A549 (cell line): ENCODE measurements at regions not wholly inside any gene's neighbourhood (a gene's known extent, or its start where the extent isn't known, plus 50 kb on each side); places are given as distances from the start of the nearest gene placed in this dataset.
A peak's percentile ranks its signal among the peaks of the same experiment; 100 is the strongest.

ENCODE experiments used
- ATAC-seq, 2 experiments: fragments of 200-7000 bp in 1 of 2; fragments of >200 bp in 1 of 2; cut with Nextera tagmentation in 1 of 2; cut with Tn5 transposase in 1 of 2; 3 replicates each; pipeline versions ENCODE4 v1.8.0 to v1.9.1; 2018 to 2020; ENCODE audit warnings: mild to moderate bottlenecking in 1 of 2, moderate library complexity in 1 of 2
- CTCF ChIA-PET: fragments of 300-600 bp; sonication (Branson Sonifier 250); formaldehyde crosslinking; extraction: SDS; loops from one replicate; lab custom pipeline; 2021; ENCODE audit warnings: antibody characterized with exemption, inconsistent platforms; lab: Yijun Ruan, JAX
- POLR2A ChIA-PET: fragments of 350-600 bp; formaldehyde crosslinking; extraction: SDS; loops from one replicate; lab custom pipeline; 2021; ENCODE audit warnings: antibody characterized with exemption, inconsistent platforms; lab: Yijun Ruan, JAX
- DNase-seq, 2 experiments: peaks; one replicate each; pipeline versions ENCODE4 v3.0.0 to v3.0.0-alpha.2; 2011 to 2016; ENCODE audit warnings: low read depth in 1 of 2, low spot score in 1 of 2
- FAIRE-seq: peaks from 2 replicates; lab custom pipeline; 2011; peaks lifted over from hg19 to GRCh38; lab: Jason Lieb, UNC
- H3K27ac ChIP-seq, 2 experiments: fragments of >200 bp; sonication (Bioruptor Twin); formaldehyde crosslinking; 3 replicates each; pipeline ENCODE4 v1.5.1; 2016 to 2017
- H3K4me1 ChIP-seq: fragments of >200 bp; sonication (Bioruptor Twin); formaldehyde crosslinking; 3 replicates; pipeline ENCODE4 v1.6.1; 2016
- H3K4me2 ChIP-seq: fragments of >200 bp; sonication (Bioruptor Twin); formaldehyde crosslinking; 3 replicates; pipeline ENCODE4 v1.6.1; 2016
- H3K4me3 ChIP-seq: fragments of >200 bp; sonication (Bioruptor Twin); formaldehyde crosslinking; 3 replicates; pipeline ENCODE4 v1.5.1; 2016
- H3K9me3 ChIP-seq: fragments of >200 bp; sonication (Bioruptor Twin); formaldehyde crosslinking; 3 replicates; pipeline ENCODE4 v1.6.1; 2016
- BHLHE40 ChIP-seq: IDR thresholded peaks from 2 replicates; pipeline ENCODE4 v1.6.1; 2012; ENCODE audit warnings: low read depth, low read length, inconsistent platforms
- CBX8 ChIP-seq: fragments of 200-600 bp; sonication (generic); IDR thresholded peaks from 2 replicates; pipeline ENCODE4 v1.6.1; 2016
- EHF ChIP-seq: fragments of 250-450 bp; sonication (Bioruptor Pico); IDR thresholded peaks from 2 replicates; pipeline ENCODE4 v1.5.0; 2020; ENCODE audit warnings: mild to moderate bottlenecking
- ELK1 ChIP-seq: fragments of 150-350 bp; IDR thresholded peaks from 2 replicates; pipeline ENCODE4 v1.6.1; 2014; ENCODE audit warnings: low read depth, mild to moderate bottlenecking, low read length
- FOSL2 ChIP-seq, 2 experiments: fragments of 450-650 bp in 1 of 2; fragments of >200 bp in 1 of 2; sonication (Bioruptor Twin) in 1 of 2; formaldehyde crosslinking; IDR thresholded peaks; 2 replicates each; pipeline versions ENCODE4 v1.5.0 to v1.6.1; 2016 to 2020; ENCODE audit warnings: mild to moderate bottlenecking in 1 of 2, moderate library complexity in 1 of 2
- GATA3 ChIP-seq: IDR thresholded peaks from 2 replicates; pipeline ENCODE4 v1.6.1; 2012; ENCODE audit warnings: borderline replicate concordance
- HEYL ChIP-seq: fragments of 250-450 bp; sonication (Bioruptor Pico); IDR thresholded peaks from 2 replicates; pipeline ENCODE4 v1.8.0; 2021; ENCODE audit warnings: mild to moderate bottlenecking, moderate library complexity
- HMGXB4 ChIP-seq: fragments of 250-450 bp; sonication (Bioruptor Pico); IDR thresholded peaks from 2 replicates; pipeline ENCODE4 v1.5.0; 2021; ENCODE audit warnings: mild to moderate bottlenecking, moderate library complexity, borderline replicate concordance
- HOXB13 ChIP-seq: fragments of 250-450 bp; sonication (Bioruptor Pico); IDR thresholded peaks from 2 replicates; pipeline ENCODE4 v1.5.0; 2020; ENCODE audit warnings: low read depth, mild to moderate bottlenecking, moderate library complexity
- JUNB ChIP-seq: fragments of >200 bp; sonication (Bioruptor Twin); formaldehyde crosslinking; IDR thresholded peaks from 2 replicates; pipeline ENCODE4 v1.6.1; 2016
- MAFK ChIP-seq: fragments of 450-650 bp; IDR thresholded peaks from 2 replicates; pipeline ENCODE4 v1.6.1; 2014; ENCODE audit not compliant: partially characterized antibody
- MYC ChIP-seq: IDR thresholded peaks from 2 replicates; pipeline ENCODE4 v1.6.1; 2012; ENCODE audit warnings: mild to moderate bottlenecking, inconsistent platforms, low read length, improper control_type of control experiment, borderline replicate concordance
- NFE2L2 ChIP-seq: fragments of 150-350 bp; conservative IDR thresholded peaks from 2 replicates; pipeline ENCODE4 v1.6.1; 2014; ENCODE audit warnings: low read length
- NPAS2 ChIP-seq: fragments of 250-450 bp; sonication (Bioruptor Pico); IDR thresholded peaks from 2 replicates; pipeline ENCODE4 v1.8.0; 2022; ENCODE audit warnings: mild to moderate bottlenecking, moderate library complexity, borderline replicate concordance
- NR3C1 ChIP-seq: fragments of >200 bp; sonication (Bioruptor Twin); formaldehyde crosslinking; IDR thresholded peaks from 3 replicates; pipeline ENCODE4 v1.6.1; 2017
- PBX3 ChIP-seq: IDR thresholded peaks from 2 replicates; pipeline ENCODE4 v1.6.1; 2012
- PHF8 ChIP-seq: fragments of 200-600 bp; sonication (generic); IDR thresholded peaks from 2 replicates; pipeline ENCODE4 v1.6.1; 2016; ENCODE audit warnings: low read depth, mild to moderate bottlenecking, antibody characterized with exemption, moderate library complexity, borderline replicate concordance
- POLR2AphosphoS2 ChIP-seq: conservative IDR thresholded peaks from 2 replicates; pipeline ENCODE4 v1.6.1; 2012; ENCODE audit warnings: low read length, improper control_type of control experiment, inconsistent platforms
- RAD21 ChIP-seq, 2 experiments: fragments of >200 bp in 1 of 2; sonication (Bioruptor Twin) in 1 of 2; formaldehyde crosslinking in 1 of 2; IDR thresholded peaks in 1 of 2; conservative IDR thresholded peaks in 1 of 2; 2 replicates in 1 of 2; 3 replicates in 1 of 2; pipeline ENCODE4 v1.6.1; 2012 to 2018; ENCODE audit warnings: inconsistent platforms in 1 of 2
- RARB ChIP-seq: fragments of 250-450 bp; sonication (Bioruptor Pico); IDR thresholded peaks from 2 replicates; pipeline ENCODE4 v1.8.0; 2021; ENCODE audit warnings: mild to moderate bottlenecking, moderate library complexity
- RCOR1 ChIP-seq: fragments of 150-350 bp; IDR thresholded peaks from 2 replicates; pipeline ENCODE4 v1.6.1; 2014; ENCODE audit warnings: antibody characterized with exemption, low read length, low read depth
- RNF2 ChIP-seq: fragments of 200-600 bp; sonication (generic); IDR thresholded peaks from 2 replicates; pipeline ENCODE4 v1.6.1; 2016; ENCODE audit warnings: low read depth, mild to moderate bottlenecking, antibody characterized with exemption, moderate library complexity, borderline replicate concordance
- SMC3 ChIP-seq: fragments of >200 bp; sonication (Bioruptor Twin); formaldehyde crosslinking; IDR thresholded peaks from 3 replicates; pipeline ENCODE4 v1.6.1; 2018; ENCODE audit warnings: inconsistent platforms
- USF2 ChIP-seq: fragments of 450-650 bp; IDR thresholded peaks from 2 replicates; pipeline ENCODE4 v1.6.1; 2014; ENCODE audit warnings: antibody characterized with exemption
- ZNF302 ChIP-seq: fragments of 250-450 bp; sonication (Bioruptor Pico); IDR thresholded peaks from 2 replicates; pipeline ENCODE4 v1.9.0; 2021; ENCODE audit warnings: inconsistent platforms, mild to moderate bottlenecking, moderate library complexity
- WGBS: methylation state at CpG from one replicate; pipeline ENCODE4 v1.1.6; 2017; ENCODE audit errors: missing lambda C conversion rate; 5-methylcytosine and 5-hydroxymethylcytosine counted together

GRCh38 chr11:19633276-19633675 is 79.4 kb upstream of the NAV2 start:
- no peak overlapping the region for H3K4me3 ChIP-seq
- ChIA-PET POLR2A (no interaction called here), CTCF (interaction anchor here (1.4 kb wide), 1 partner anchor 26 kb away, joined by 3 read pairs; no protein-coding TSS in a partner anchor)
- no peak overlapping the region for H3K27ac ChIP-seq
- no peaks in the 10 kb centered on the region for H3K4me1 ChIP-seq
- WGBS: 92% methylated on average over 6 of the region's 7 CpGs
- TF ChIP-seq BHLHE40: no peak
- no peak for TF ChIP-seq JUNB
- TF ChIP-seq RAD21 (conservative IDR thresholded peaks at IDR 0.05 in 1 of 2, IDR thresholded peaks at IDR 0.05 in 1 of 2): no peak
- TF ChIP-seq RNF2: no peak
- TF ChIP-seq RCOR1: no peak
- TF ChIP-seq SMC3: no peak
- no peak for TF ChIP-seq HEYL
- no peak for TF ChIP-seq MYC
- no peak for TF ChIP-seq NR3C1
- no peak for TF ChIP-seq ZNF302 (CRISPR knock-in tag)
- no peak overlapping the region for H3K4me2 ChIP-seq
- 0 out of 6 replicates have a peak, but pooled peaks of 1 of the 2 experiments have one; percentile 8 for ATAC-seq
- no peak for DNase-seq
- peaks cover 4% of the 10 kb centered on the region; the same call in 1 of the 3 replicates for H3K9me3 ChIP-seq
- FAIRE-seq: no peak

- CTCF ChIA-PET: interaction anchor here (1.4 kb wide), 1 partner anchor 26 kb away, joined by 3 read pairs; no protein-coding TSS in a partner anchor
These were observed 80.2 kb upstream of the NAV2 start for GRCh38 chr11:19632499-19632834.

More at GRCh38 chr11:19632499-19632834, 80.2 kb upstream of the NAV2 start:
- peaks cover 4% of the 10 kb centered on the region; the same call in 1 of the 3 replicates for H3K9me3 ChIP-seq
- no peak for TF ChIP-seq NPAS2 (CRISPR knock-in tag)
- TF ChIP-seq FOSL2 (IDR thresholded peaks at IDR 0.05): no peak
- no peak for TF ChIP-seq FOSL2 (CRISPR knock-in tag; IDR thresholded peaks at IDR 0.05)
- no peak for TF ChIP-seq USF2
- no peak for TF ChIP-seq POLR2AphosphoS2
- no peak for TF ChIP-seq GATA3
- no peak for TF ChIP-seq ELK1
- TF ChIP-seq RARB (CRISPR knock-in tag): no peak
- TF ChIP-seq JUNB: no peak
- TF ChIP-seq PHF8: no peak
- TF ChIP-seq CBX8: no peak
- no peak for TF ChIP-seq RAD21 (conservative IDR thresholded peaks at IDR 0.05 in 1 of 2, IDR thresholded peaks at IDR 0.05 in 1 of 2)
- TF ChIP-seq BHLHE40: no peak
- TF ChIP-seq PBX3: no peak
- no peak for TF ChIP-seq EHF
- no peak for TF ChIP-seq NFE2L2
- TF ChIP-seq HEYL: no peak
- no peak for TF ChIP-seq HMGXB4
- no peak for TF ChIP-seq MAFK
- TF ChIP-seq HOXB13 (CRISPR knock-in tag): no peak
- no peak for TF ChIP-seq SMC3
- POLR2A ChIA-PET: no interaction called here
- H3K27ac ChIP-seq: no peak overlapping the region
- H3K4me3 ChIP-seq: no peak overlapping the region
- ATAC-seq (no peak), DNase-seq (no peak), FAIRE-seq (no peak)
- WGBS: 35% methylated on average over 3 of the region's 3 CpGs
- H3K4me2 ChIP-seq: no peak overlapping the region
- no peaks in the 10 kb centered on the region for H3K4me1 ChIP-seq
